IMR-90 (cell line): ENCODE measurements at regions not wholly inside any gene's neighbourhood (a gene's known extent, or its start where the extent isn't known, plus 50 kb on each side); places are given as distances from the start of the nearest gene placed in this dataset.

Source experiments
- MAFK ChIP-seq: IDR thresholded peaks from 2 replicates; pipeline ENCODE4 v1.6.1; 2012; ENCODE audit warnings: low read depth, low read length, improper control_type of control experiment
- MAZ ChIP-seq: IDR thresholded peaks from 2 replicates; pipeline ENCODE4 v1.6.1; 2012; ENCODE audit warnings: low read depth, mild to moderate bottlenecking, low read length, improper control_type of control experiment, moderate library complexity, borderline replicate concordance
- TF ChIP-seq, protein P1 (sequence below): conservative IDR thresholded peaks from 2 replicates; pipeline ENCODE4 v1.5.1; 2012; ENCODE audit warnings: mild to moderate bottlenecking, low read depth, low read length, improper control_type of control experiment
- TF ChIP-seq, protein P2 (sequence below): fragments of 150-350 bp; IDR thresholded peaks from 2 replicates; pipeline ENCODE4 v1.6.1; 2017; ENCODE audit warnings: mild to moderate bottlenecking, antibody characterized with exemption, low read length, low read depth

DNA sequence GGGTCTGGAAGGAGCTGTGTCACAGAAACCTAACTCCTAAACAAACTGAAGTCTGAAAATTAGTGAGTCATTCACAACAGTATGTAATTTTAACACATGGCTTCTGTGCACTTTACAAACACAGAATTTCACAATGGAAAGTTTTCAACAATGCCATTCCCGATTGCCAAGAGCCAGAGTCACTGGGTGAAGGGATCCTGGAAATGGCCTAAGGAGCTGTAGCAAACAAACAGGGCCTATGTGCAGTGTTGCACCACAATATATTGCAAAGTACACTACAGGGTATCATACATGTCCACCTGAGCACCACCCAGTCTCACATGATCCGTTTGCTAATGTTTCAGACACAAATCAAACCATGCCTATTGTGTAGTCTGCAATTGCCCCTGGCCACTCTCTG lies 184.7 kb upstream of the OTX2 start:
- TF ChIP-seq, protein P1, sequence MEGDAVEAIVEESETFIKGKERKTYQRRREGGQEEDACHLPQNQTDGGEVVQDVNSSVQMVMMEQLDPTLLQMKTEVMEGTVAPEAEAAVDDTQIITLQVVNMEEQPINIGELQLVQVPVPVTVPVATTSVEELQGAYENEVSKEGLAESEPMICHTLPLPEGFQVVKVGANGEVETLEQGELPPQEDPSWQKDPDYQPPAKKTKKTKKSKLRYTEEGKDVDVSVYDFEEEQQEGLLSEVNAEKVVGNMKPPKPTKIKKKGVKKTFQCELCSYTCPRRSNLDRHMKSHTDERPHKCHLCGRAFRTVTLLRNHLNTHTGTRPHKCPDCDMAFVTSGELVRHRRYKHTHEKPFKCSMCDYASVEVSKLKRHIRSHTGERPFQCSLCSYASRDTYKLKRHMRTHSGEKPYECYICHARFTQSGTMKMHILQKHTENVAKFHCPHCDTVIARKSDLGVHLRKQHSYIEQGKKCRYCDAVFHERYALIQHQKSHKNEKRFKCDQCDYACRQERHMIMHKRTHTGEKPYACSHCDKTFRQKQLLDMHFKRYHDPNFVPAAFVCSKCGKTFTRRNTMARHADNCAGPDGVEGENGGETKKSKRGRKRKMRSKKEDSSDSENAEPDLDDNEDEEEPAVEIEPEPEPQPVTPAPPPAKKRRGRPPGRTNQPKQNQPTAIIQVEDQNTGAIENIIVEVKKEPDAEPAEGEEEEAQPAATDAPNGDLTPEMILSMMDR: no peak
- TF ChIP-seq, protein P2, sequence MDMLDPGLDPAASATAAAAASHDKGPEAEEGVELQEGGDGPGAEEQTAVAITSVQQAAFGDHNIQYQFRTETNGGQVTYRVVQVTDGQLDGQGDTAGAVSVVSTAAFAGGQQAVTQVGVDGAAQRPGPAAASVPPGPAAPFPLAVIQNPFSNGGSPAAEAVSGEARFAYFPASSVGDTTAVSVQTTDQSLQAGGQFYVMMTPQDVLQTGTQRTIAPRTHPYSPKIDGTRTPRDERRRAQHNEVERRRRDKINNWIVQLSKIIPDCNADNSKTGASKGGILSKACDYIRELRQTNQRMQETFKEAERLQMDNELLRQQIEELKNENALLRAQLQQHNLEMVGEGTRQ: no peak
- TF ChIP-seq MAFK (no peak), MAZ (no peak)
